Renal cortical epithelial cell (primary cell): ENCODE measurements at regions not wholly inside any gene's neighbourhood (a gene's known extent, or its start where the extent isn't known, plus 50 kb on each side); places are given as distances from the start of the nearest gene placed in this dataset.
"Not testable (repeated sequence)": the region's sequence is repeated elsewhere in the genome, so short reads cannot be mapped to it uniquely, and the experiment has no call there.

Source experiments
- DNase-seq: peaks from one replicate; pipeline ENCODE4 v3.0.0-alpha.2; 2011; ENCODE audit warnings: low read depth

DNA sequence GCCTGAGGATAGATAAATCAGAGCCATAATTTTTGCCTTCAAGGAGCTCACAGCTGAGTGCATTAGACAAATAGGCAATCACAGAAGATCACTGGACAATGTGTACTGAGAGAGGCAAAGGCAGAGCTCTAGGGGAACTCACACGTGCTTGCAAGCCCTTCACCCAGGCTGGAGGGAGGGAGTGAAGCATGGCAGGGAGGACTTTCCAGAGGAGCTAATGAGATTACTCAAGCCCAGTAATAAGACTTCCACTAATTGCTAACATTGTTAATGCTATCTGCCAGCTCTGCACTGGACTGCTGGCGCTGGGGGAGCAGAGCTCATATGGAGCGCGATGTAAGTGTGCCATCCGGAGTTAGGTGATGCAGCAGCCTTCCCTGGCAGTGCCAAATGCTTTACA lies 408.4 kb downstream of the NTRK2 start:
- DNase-seq: no peak

DNA sequence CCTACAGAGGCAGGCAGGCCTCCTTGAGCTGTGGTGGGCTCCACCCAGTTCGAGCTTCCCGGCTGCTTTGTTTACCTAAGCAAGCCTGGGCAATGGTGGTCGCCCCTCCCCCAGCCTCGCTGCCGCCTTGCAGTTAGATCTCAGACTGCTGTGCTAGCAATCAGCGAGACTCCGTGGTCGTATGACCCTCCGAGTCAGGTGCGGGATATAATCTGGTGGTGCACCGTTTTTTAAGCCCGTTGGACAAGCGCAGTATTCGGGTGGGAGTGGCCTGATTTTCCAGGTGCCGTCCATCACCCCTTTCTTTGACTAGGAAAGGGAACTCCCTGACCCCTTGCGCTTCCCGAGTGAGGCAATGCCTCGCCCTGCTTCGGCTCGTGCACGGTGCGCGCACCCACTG lies 407.6 kb downstream of the NTRK2 start:
- DNase-seq: not testable (repeated sequence)
